Adrenal gland (tissue), 9 donors: ENCODE measurements at regions not wholly inside any gene's neighbourhood (a gene's known extent, or its start where the extent isn't known, plus 50 kb on each side); places are given as distances from the start of the nearest gene placed in this dataset.

ENCODE experiments used
- DNase-seq, 7 donors: peaks; one replicate each; pipeline ENCODE4 v3.0.0-alpha.2; 2019 to 2020
- H3K27ac ChIP-seq, 5 donors: fragments of 200-600 bp; sonication (generic) in 4 of 5; 1 replicate in 3 of 5; 2 replicates in 2 of 5; pipeline versions ENCODE4 v1.5.1 to v1.8.0; 2016 to 2020; ENCODE audit warnings: mild to moderate bottlenecking in 1 of 5
- H3K27me3 ChIP-seq: fragments of 200-600 bp; 2 replicates; pipeline ENCODE4 v1.8.0; 2021
- H3K36me3 ChIP-seq, 2 donors: fragments of 200-600 bp; replicated peaks in 1 of 2; 1 replicate in 1 of 2; 2 replicates in 1 of 2; pipeline versions ENCODE4 v1.5.1 to v1.8.0; 2018 to 2022
- H3K4me1 ChIP-seq, 2 donors: fragments of 200-600 bp; replicated peaks in 1 of 2; 1 replicate in 1 of 2; 2 replicates in 1 of 2; pipeline versions ENCODE4 v1.5.1 to v1.8.0; 2018 to 2021
- H3K4me3 ChIP-seq, 4 donors: fragments of 200-600 bp; sonication (generic) in 3 of 4; one replicate each; pipeline ENCODE4 v1.5.1; 2016 to 2018
- H3K9me3 ChIP-seq, 3 donors: fragments of 200-600 bp; sonication (generic) in 1 of 3; replicated peaks in 1 of 3; 1 replicate in 2 of 3; 2 replicates in 1 of 3; pipeline versions ENCODE4 v1.5.1 to v1.8.0; 2016 to 2021
- CTCF ChIP-seq, 6 experiments: fragments of 450-650 bp in 4 of 6; fragments of 200-600 bp in 2 of 6; sonication (generic) in 1 of 6; IDR thresholded peaks; 1 replicate in 5 of 6; 2 replicates in 1 of 6; pipeline versions ENCODE4 v1.5.1 to v1.8.0; 2016 to 2021; ENCODE audit warnings: antibody characterized with exemption in 6 of 6, mild to moderate bottlenecking in 2 of 6, moderate library complexity in 1 of 6
- POLR2A ChIP-seq, 2 donors: fragments of 450-650 bp; IDR thresholded peaks; one replicate each; pipeline ENCODE4 v1.6.1; 2017; ENCODE audit warnings: antibody characterized with exemption in 2 of 2, mild to moderate bottlenecking in 2 of 2, moderate library complexity in 1 of 2
- WGBS, 4 donors: extraction: QIAGEN DNeasy Blood & Tissue Kit in 2 of 4; methylation state at CpG; one replicate each; pipeline versions ENCODE4 v1.1.5 to v1.1.7; 2013 to 2017; 5-methylcytosine and 5-hydroxymethylcytosine counted together
- intact Hi-C, 2 donors: fragments of 100-400 bp; cut with DNase I; formaldehyde crosslinking; loops; one replicate each; pipeline versions ENCODE4 v1.14.1 to v1.15.0; 2022 to 2023
- donor health status: healthy with polysubstance abuse.
- donor health status: Bipolar disorder and iron deficiency.
- donor health status: DM: yes; HTN: yes; CAD: no.
- donor health status: DM: no; HTN: no; CAD: no.
- donor health status: DM: no; HTN: no; CAD: no.

GRCh38 chr5:89042746-89043145 is 159.8 kb upstream of the MEF2C start:
- no peak for DNase-seq
- H3K9me3 ChIP-seq, result no peaks in the 10 kb centered on the region
- no peaks in the 10 kb centered on the region for H3K36me3 ChIP-seq
- H3K4me1 ChIP-seq, result no peaks in the 10 kb centered on the region
- TF ChIP-seq POLR2A (IDR thresholded peaks at IDR 0.05), result no peak
- TF ChIP-seq CTCF (IDR thresholded peaks at IDR 0.05), result no peak
- H3K4me3 ChIP-seq, result no peak overlapping the region
- intact Hi-C loops, result no loop called here
- no peaks in the 10 kb centered on the region for H3K27me3 ChIP-seq
- H3K27ac ChIP-seq, result no peak overlapping the region
- WGBS, 4 donors, result 89% methylated on average over 2 of the region's 2 CpGs

- H3K27ac ChIP-seq, result no peak overlapping the region
- H3K9me3 ChIP-seq, result no peaks in the 10 kb centered on the region
- DNase-seq, result no peak
- intact Hi-C loops, result no loop called here
- WGBS, 4 donors, result 84 to 97% (median 93%) methylated on average over 3 of the region's 3 CpGs
- no peaks in the 10 kb centered on the region for H3K27me3 ChIP-seq
- H3K36me3 ChIP-seq, result no peaks in the 10 kb centered on the region
- no peak for TF ChIP-seq CTCF (IDR thresholded peaks at IDR 0.05)
- TF ChIP-seq POLR2A (IDR thresholded peaks at IDR 0.05), result no peak
- no peak overlapping the region for H3K4me3 ChIP-seq
- H3K4me1 ChIP-seq, result no peaks in the 10 kb centered on the region
Observed at GRCh38 chr5:89041976-89042375, 159.0 kb upstream of the MEF2C start.

- intact Hi-C loops, result no loop called here
- TF ChIP-seq POLR2A (IDR thresholded peaks at IDR 0.05), result no peak
- no peak for TF ChIP-seq CTCF (IDR thresholded peaks at IDR 0.05)
- no peak overlapping the region for H3K27ac ChIP-seq
- H3K36me3 ChIP-seq, result no peaks in the 10 kb centered on the region
- 55 to 84% (median 69%) methylated on average over 3 of the region's 3 CpGs for WGBS, 4 donors
- H3K27me3 ChIP-seq, result no peaks in the 10 kb centered on the region
- no peak for DNase-seq
- no peaks in the 10 kb centered on the region for H3K9me3 ChIP-seq
- no peak overlapping the region for H3K4me3 ChIP-seq
- no peaks in the 10 kb centered on the region for H3K4me1 ChIP-seq
Observed at GRCh38 chr5:89041249-89041779, 158.3 kb upstream of the MEF2C start.

GRCh38 chr5:89036704-89037489 is 153.9 kb upstream of the MEF2C start:
- H3K4me1 ChIP-seq, result no peaks in the 10 kb centered on the region
- intact Hi-C loops, result no loop called here
- no peaks in the 10 kb centered on the region for H3K27me3 ChIP-seq
- H3K36me3 ChIP-seq, result no peaks in the 10 kb centered on the region
- 64 to 66% (median 64%) methylated on average over 8 of the region's 8 CpGs for WGBS, 4 donors
- H3K4me3 ChIP-seq, result no peak overlapping the region
- TF ChIP-seq CTCF (IDR thresholded peaks at IDR 0.05), result no peak
- TF ChIP-seq POLR2A (IDR thresholded peaks at IDR 0.05), result no peak
- H3K9me3 ChIP-seq, result no peaks in the 10 kb centered on the region
- no peak overlapping the region for H3K27ac ChIP-seq
- DNase-seq, result no peak
